ENCODE measurements at regions not wholly inside any gene's neighbourhood (a gene's known extent, or its start where the extent isn't known, plus 50 kb on each side); places are given as distances from the start of the nearest gene placed in this dataset.
A peak's percentile ranks its signal among the peaks of the same experiment; 100 is the strongest.

- Histone ChIP-seq H4K20me1 (replicated peaks in 1 of 2; ENCODE audit: control insufficient read depth in 1 of 2, insufficient read depth in 2 of 2, low read length in 2 of 2) (no peaks in the 10 kb centered on the region), H3K4me3 (ENCODE audit: extremely low read depth in 1 of 4, insufficient read depth in 2 of 4, low read depth in 3 of 4, low read length in 4 of 4) (no peak overlapping the region), H2BK20ac (ENCODE audit: low read length) (no peak overlapping the region), H3K4ac (replicated peaks; ENCODE audit: insufficient read length, low read depth, low read length) (no peak overlapping the region), H2BK5ac (ENCODE audit: low read depth, low read length) (no peak overlapping the region), H3K79me2 (ENCODE audit: control insufficient read depth in 1 of 2, insufficient read depth in 2 of 2, low read length in 2 of 2) (no peaks in the 10 kb centered on the region), H2BK15ac (ENCODE audit: low read length) (no peak overlapping the region), H2BK120ac (replicated peaks; ENCODE audit: low read depth, low read length) (no peak overlapping the region), H3K27ac (ENCODE audit: low read depth, low read length) (no peak overlapping the region), H3K4me1 (replicated peaks in 1 of 4; ENCODE audit: control insufficient read depth in 3 of 4, insufficient read depth in 4 of 4, low read length in 3 of 4) (no peaks in the 10 kb centered on the region; a peak in 1 of 7 replicates), H4K8ac (ENCODE audit: extremely low read depth, insufficient read depth, low read length) (no peak overlapping the region), H2BK12ac (ENCODE audit: low read depth, low read length) (no peak overlapping the region), H3K14ac (ENCODE audit: insufficient read length) (no peak overlapping the region), H3K4me2 (ENCODE audit: insufficient read depth in 1 of 2, low read depth in 2 of 2, low read length in 2 of 2) (no peak overlapping the region), H3K9ac (replicated peaks in 1 of 4; ENCODE audit: extremely low read depth in 1 of 4, low read depth in 3 of 4, low read length in 3 of 4) (no peak overlapping the region), H4K91ac (replicated peaks; ENCODE audit: insufficient read length, low read length) (no peak overlapping the region), H2AFZ (ENCODE audit: low read length) (0 out of 2 replicates have a peak overlapping the region, but pooled peaks have one; percentile 1), H3K18ac (ENCODE audit: extremely low read depth, low read length) (no peak overlapping the region), H3K56ac (replicated peaks; ENCODE audit: insufficient read length, low read depth, low read length) (no peak overlapping the region), H3K9me3 (ENCODE audit: insufficient read depth in 2 of 2, low read depth in 1 of 2, low read length in 1 of 2) (no peaks in the 10 kb centered on the region), H3K36me3 (ENCODE audit: control insufficient read depth in 2 of 4, insufficient read depth in 4 of 4, low read length in 3 of 4) (no peaks in the 10 kb centered on the region), H4K5ac (ENCODE audit: insufficient read length, low read depth, low read length) (no peak overlapping the region), H3K79me1 (ENCODE audit: low read depth, low read length) (no peaks in the 10 kb centered on the region), H3K23ac (ENCODE audit: insufficient read length) (no peak overlapping the region), H3K27me3 (replicated peaks in 1 of 4; ENCODE audit: control insufficient read depth in 3 of 4, extremely low read depth in 1 of 4, insufficient read depth in 3 of 4, low read length in 3 of 4) (no peaks in the 10 kb centered on the region), H2AK5ac (ENCODE audit: low read depth, low read length) (no peak overlapping the region), H3K23me2 (ENCODE audit: low read depth, low read length) (no peaks in the 10 kb centered on the region)
- 91% methylated on average over 2 of the region's 2 CpGs; no CpG with 5 or more reads in 1 of the 2 experiments for WGBS, 2 experiments (ENCODE audit: extremely low coverage in 1 of 2, insufficient coverage in 1 of 2, insufficient read length in 1 of 2, insufficient replicate concordance in 2 of 2, low coverage in 1 of 2, low lambda C conversion rate in 2 of 2, missing lambda C conversion rate in 1 of 2)
- no peak for DNase-seq (ENCODE audit: low read depth in 1 of 2, low spot score in 2 of 2)
- POLR2A ChIA-PET (ENCODE audit: partially characterized antibody) = no interaction called here
- TF ChIP-seq ZNF274 (IDR thresholded peaks at IDR 0.05; ENCODE audit: borderline replicate concordance, extremely low read depth, low read length) = no peak
- TF ChIP-seq BCL11A (IDR thresholded peaks at IDR 0.05; ENCODE audit: low read depth in 2 of 2, low read length in 2 of 2) = no peak
- TF ChIP-seq RXRA (IDR thresholded peaks at IDR 0.05; ENCODE audit: insufficient read depth, low read depth, low read length) = no peak
- TF ChIP-seq KDM5A (IDR thresholded peaks at IDR 0.05; ENCODE audit: low read length) = no peak
- TF ChIP-seq PHF8 (conservative IDR thresholded peaks at IDR 0.05; ENCODE audit: low read depth, low read length) = no peak
- TF ChIP-seq KDM4A (IDR thresholded peaks at IDR 0.05; ENCODE audit: low read depth, low read length, severe bottlenecking) = no peak
- TF ChIP-seq CBX5 (IDR thresholded peaks at IDR 0.05; ENCODE audit: low read depth, low read length) = no peak
- no peak for TF ChIP-seq BRCA1 (IDR thresholded peaks at IDR 0.05; ENCODE audit: low read depth, low read length)
- TF ChIP-seq SIX5 (IDR thresholded peaks at IDR 0.05; ENCODE audit: low read depth, low read length) = no peak
- no peak for TF ChIP-seq EP300 (IDR thresholded peaks at IDR 0.05; ENCODE audit: borderline replicate concordance in 1 of 2, low read depth in 2 of 2, low read length in 2 of 2)
- no peak for TF ChIP-seq E2F6 (IDR thresholded peaks at IDR 0.05)
- TF ChIP-seq GABPA (IDR thresholded peaks at IDR 0.05; ENCODE audit: borderline replicate concordance, insufficient read depth, low read length) = no peak
- TF ChIP-seq TEAD4 (IDR thresholded peaks at IDR 0.05; ENCODE audit: low read depth, low read length) = no peak
- TF ChIP-seq CREB1 (IDR thresholded peaks at IDR 0.05) = no peak
- no peak for TF ChIP-seq FOSL1 (IDR thresholded peaks at IDR 0.05; ENCODE audit: insufficient read depth, low read depth, low read length)
- no peak for FAIRE-seq
- CTCF ChIA-PET (ENCODE audit: partially characterized antibody) = interaction anchor here (0.6 to 3.5 kb wide), 6 partner anchors 8 to 306 kb away, joined by 3 to 19 read pairs (median 6); no protein-coding TSS in a partner anchor
Measured at GRCh38 chr12:85641796-85642195, 194.4 kb downstream of the RASSF9 start.
